MM.1S (cell line): ENCODE measurements at regions not wholly inside any gene's neighbourhood (a gene's known extent, or its start where the extent isn't known, plus 50 kb on each side); places are given as distances from the start of the nearest gene placed in this dataset.

Source experiments
- DNase-seq: peaks from one replicate; pipeline ENCODE4 v3.0.0-alpha.2; 2015
- H2AFZ ChIP-seq: fragments of 300-600 bp; sonication (generic); 2 replicates; pipeline ENCODE4 v1.6.0; 2016; ENCODE audit warnings: antibody characterized with exemption, low read length
- H3F3A ChIP-seq: fragments of 300-600 bp; sonication (generic); 2 replicates; pipeline ENCODE4 v1.6.1; 2016; ENCODE audit warnings: mild to moderate bottlenecking, antibody characterized with exemption, low read length, moderate library complexity, mixed read lengths; ENCODE audit not compliant: insufficient read depth
- H3K27ac ChIP-seq: fragments of 300-600 bp; sonication (generic); 2 replicates; pipeline ENCODE4 v1.5.1; 2016; ENCODE audit warnings: mild to moderate bottlenecking, low read length
- H3K27me3 ChIP-seq: fragments of 300-600 bp; sonication (generic); replicated peaks from 2 replicates; pipeline ENCODE4 v1.6.0; 2016; ENCODE audit warnings: low read length; ENCODE audit not compliant: insufficient read depth
- H3K36me3 ChIP-seq: fragments of 300-600 bp; sonication (generic); replicated peaks from 2 replicates; pipeline ENCODE4 v1.6.1; 2016; ENCODE audit warnings: mild to moderate bottlenecking, low read length, mixed read lengths; ENCODE audit not compliant: insufficient read depth
- H3K4me1 ChIP-seq: fragments of 300-600 bp; sonication (generic); 2 replicates; pipeline ENCODE4 v1.6.1; 2016; ENCODE audit warnings: low read length, mixed read lengths
- H3K4me2 ChIP-seq: fragments of 300-600 bp; sonication (generic); 2 replicates; pipeline ENCODE4 v1.6.0; 2016; ENCODE audit warnings: low read depth, low read length
- H3K4me3 ChIP-seq: fragments of 300-600 bp; sonication (generic); 2 replicates; pipeline ENCODE4 v1.5.1; 2016; ENCODE audit warnings: low read length, mixed read lengths
- H3K79me2 ChIP-seq: fragments of 300-600 bp; sonication (generic); 2 replicates; pipeline ENCODE4 v1.6.1; 2016; ENCODE audit warnings: mixed run types, low read length, mixed read lengths
- H3K9ac ChIP-seq: fragments of 300-600 bp; sonication (generic); 2 replicates; pipeline ENCODE4 v1.6.1; 2016; ENCODE audit warnings: low read length, mixed read lengths
- H3K9me2 ChIP-seq: fragments of 300-600 bp; sonication (generic); replicated peaks from 2 replicates; pipeline ENCODE4 v1.6.1; 2016; ENCODE audit warnings: mild to moderate bottlenecking, low read length, mixed read lengths; ENCODE audit not compliant: insufficient read depth
- H3K9me3 ChIP-seq: fragments of 300-600 bp; sonication (generic); replicated peaks from 2 replicates; pipeline ENCODE4 v1.6.1; 2016; ENCODE audit warnings: mild to moderate bottlenecking, low read length, mixed read lengths; ENCODE audit not compliant: insufficient read depth
- H4K20me1 ChIP-seq: fragments of 300-600 bp; sonication (generic); 2 replicates; pipeline ENCODE4 v1.6.1; 2016; ENCODE audit warnings: mild to moderate bottlenecking, low read length, moderate library complexity, mixed read lengths; ENCODE audit not compliant: insufficient read depth
- EZH2 ChIP-seq: fragments of 300-600 bp; sonication (generic); optimal IDR thresholded peaks from 2 replicates; pipeline ENCODE3; 2017; ENCODE audit warnings: low read depth, mild to moderate bottlenecking, antibody characterized with exemption, low read length, mixed read lengths
- EZH2phosphoT487 ChIP-seq: fragments of 300-600 bp; sonication (generic); IDR thresholded peaks from 2 replicates; pipeline ENCODE4 v1.6.1; 2018; ENCODE audit warnings: antibody characterized with exemption, low read length
- TF ChIP-seq, protein P1 (sequence below): fragments of 300-600 bp; sonication (generic); IDR thresholded peaks from 2 replicates; pipeline ENCODE4 v1.5.1; 2016; ENCODE audit warnings: antibody characterized with exemption, low read length, mixed read lengths

DNA sequence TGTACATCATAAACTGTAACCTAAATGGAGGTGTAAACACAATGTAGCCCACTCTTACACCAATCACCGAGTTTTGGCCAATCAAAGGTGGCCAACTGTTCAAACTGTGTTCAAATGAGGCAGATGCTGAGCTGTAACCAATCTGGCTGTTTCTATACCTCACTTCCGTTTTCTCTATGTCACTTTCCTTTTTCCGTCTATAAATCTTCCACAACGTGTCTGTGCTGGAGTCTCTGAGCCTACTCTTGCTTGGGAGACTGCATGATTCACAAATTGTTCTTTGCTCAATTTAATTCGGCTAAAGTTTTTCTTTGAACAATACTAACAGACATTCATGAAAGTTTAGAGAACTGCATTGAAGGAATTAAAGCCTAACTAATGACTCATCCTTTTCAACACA is 547.1 kb upstream of the USP15 start:
- Histone ChIP-seq H3K9ac (no peak overlapping the region), H3F3A (no peaks in the 10 kb centered on the region), H3K4me2 (no peak overlapping the region), H3K4me3 (no peak overlapping the region), H3K27ac (no peak overlapping the region), H3K9me3 (no peaks in the 10 kb centered on the region), H2AFZ (no peak overlapping the region), H4K20me1 (no peaks in the 10 kb centered on the region), H3K79me2 (no peaks in the 10 kb centered on the region), H3K9me2 (no peaks in the 10 kb centered on the region), H3K36me3 (no peaks in the 10 kb centered on the region), H3K27me3 (no peaks in the 10 kb centered on the region), H3K4me1 (no peaks in the 10 kb centered on the region)
- TF ChIP-seq, protein P1, sequence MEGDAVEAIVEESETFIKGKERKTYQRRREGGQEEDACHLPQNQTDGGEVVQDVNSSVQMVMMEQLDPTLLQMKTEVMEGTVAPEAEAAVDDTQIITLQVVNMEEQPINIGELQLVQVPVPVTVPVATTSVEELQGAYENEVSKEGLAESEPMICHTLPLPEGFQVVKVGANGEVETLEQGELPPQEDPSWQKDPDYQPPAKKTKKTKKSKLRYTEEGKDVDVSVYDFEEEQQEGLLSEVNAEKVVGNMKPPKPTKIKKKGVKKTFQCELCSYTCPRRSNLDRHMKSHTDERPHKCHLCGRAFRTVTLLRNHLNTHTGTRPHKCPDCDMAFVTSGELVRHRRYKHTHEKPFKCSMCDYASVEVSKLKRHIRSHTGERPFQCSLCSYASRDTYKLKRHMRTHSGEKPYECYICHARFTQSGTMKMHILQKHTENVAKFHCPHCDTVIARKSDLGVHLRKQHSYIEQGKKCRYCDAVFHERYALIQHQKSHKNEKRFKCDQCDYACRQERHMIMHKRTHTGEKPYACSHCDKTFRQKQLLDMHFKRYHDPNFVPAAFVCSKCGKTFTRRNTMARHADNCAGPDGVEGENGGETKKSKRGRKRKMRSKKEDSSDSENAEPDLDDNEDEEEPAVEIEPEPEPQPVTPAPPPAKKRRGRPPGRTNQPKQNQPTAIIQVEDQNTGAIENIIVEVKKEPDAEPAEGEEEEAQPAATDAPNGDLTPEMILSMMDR: no peak
- TF ChIP-seq EZH2phosphoT487 (no peak), EZH2 (no peak)
- DNase-seq: no peak

DNA sequence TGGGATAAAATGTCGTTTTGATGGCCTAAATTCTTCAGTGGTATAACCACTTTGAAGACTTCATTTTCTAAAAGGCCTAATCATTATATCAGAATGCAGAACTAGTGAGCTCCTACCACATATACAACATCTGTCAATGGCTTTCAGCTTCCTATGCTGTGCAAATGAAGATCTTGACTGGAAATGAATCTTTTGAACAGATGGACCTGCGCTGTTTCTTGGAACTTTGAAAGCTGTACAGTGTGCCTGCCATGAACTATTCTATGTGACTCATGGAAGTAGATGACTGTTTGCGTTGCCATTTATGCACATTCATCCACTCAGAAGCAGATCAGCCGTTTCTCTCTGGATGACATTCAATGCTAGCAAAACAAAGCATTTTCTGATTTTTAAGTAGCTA is 542.2 kb upstream of the USP15 start:
- no peak overlapping the region for H3K4me3 ChIP-seq
- H3K9ac ChIP-seq: no peak overlapping the region
- TF ChIP-seq EZH2phosphoT487 (no peak), EZH2 (no peak)
- TF ChIP-seq, protein P1: no peak
- no peaks in the 10 kb centered on the region for H3K9me3 ChIP-seq
- H3K27me3 ChIP-seq: no peaks in the 10 kb centered on the region
- no peaks in the 10 kb centered on the region for H3K36me3 ChIP-seq
- H3K4me1 ChIP-seq: no peaks in the 10 kb centered on the region
- H3K4me2 ChIP-seq: no peak overlapping the region
- H2AFZ ChIP-seq: no peak overlapping the region
- no peaks in the 10 kb centered on the region for H3F3A ChIP-seq
- H4K20me1 ChIP-seq: no peaks in the 10 kb centered on the region
- no peaks in the 10 kb centered on the region for H3K9me2 ChIP-seq
- no peak overlapping the region for H3K27ac ChIP-seq
- no peaks in the 10 kb centered on the region for H3K79me2 ChIP-seq
- DNase-seq: no peak

DNA sequence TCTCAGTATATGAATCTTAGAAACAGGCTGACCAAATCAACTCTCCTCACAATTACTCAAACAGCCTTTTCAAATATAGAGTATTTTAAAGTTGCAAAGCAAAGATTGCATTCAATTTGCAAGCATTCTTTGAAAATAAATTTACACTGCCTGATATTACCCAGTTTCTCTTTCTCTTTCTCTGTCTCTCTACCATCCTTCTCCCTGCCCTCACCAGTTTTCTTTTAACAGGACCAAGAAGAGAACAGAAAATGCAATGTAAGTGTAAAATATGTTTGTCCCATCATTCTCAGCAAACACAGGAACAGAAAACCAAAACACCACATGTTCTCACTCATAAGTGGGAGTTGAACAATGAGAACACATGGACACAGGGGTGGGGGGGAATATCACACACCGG is 520.3 kb upstream of the USP15 start:
- Histone ChIP-seq H3K79me2 (no peaks in the 10 kb centered on the region), H3K9me2 (no peaks in the 10 kb centered on the region), H3K4me1 (no peaks in the 10 kb centered on the region), H3K27me3 (no peaks in the 10 kb centered on the region), H3K4me2 (0 out of 2 replicates have a peak overlapping the region, but pooled peaks have one; percentile 4), H3F3A (no peaks in the 10 kb centered on the region), H4K20me1 (no peaks in the 10 kb centered on the region), H3K36me3 (no peaks in the 10 kb centered on the region), H3K9ac (no peak overlapping the region), H3K27ac (no peak overlapping the region), H2AFZ (0 out of 2 replicates have a peak overlapping the region, but pooled peaks have one; percentile 8), H3K9me3 (no peaks in the 10 kb centered on the region), H3K4me3 (no peak overlapping the region)
- no peak for DNase-seq
- TF ChIP-seq EZH2: no peak
- TF ChIP-seq, protein P1: no peak
- no peak for TF ChIP-seq EZH2phosphoT487
